OCI-LY1 (cell line): ENCODE measurements at regions not wholly inside any gene's neighbourhood (a gene's known extent, or its start where the extent isn't known, plus 50 kb on each side); places are given as distances from the start of the nearest gene placed in this dataset.
"Not testable (repeated sequence)": the region's sequence is repeated elsewhere in the genome, so short reads cannot be mapped to it uniquely, and the experiment has no call there.

Experiments used
- H2AFZ ChIP-seq: fragments of 200-600 bp; sonication (generic), shearing (Covaris generic); 2 replicates; pipeline ENCODE4 v1.6.0; 2014; ENCODE audit warnings: antibody characterized with exemption, mild to moderate bottlenecking, low read length
- H3F3A ChIP-seq: fragments of 200-600 bp; sonication (generic), shearing (Covaris generic); 2 replicates; pipeline ENCODE4 v1.6.0; 2014; ENCODE audit warnings: mild to moderate bottlenecking, antibody characterized with exemption, low read length, moderate library complexity; ENCODE audit not compliant: insufficient read depth
- H3K27ac ChIP-seq: fragments of 200-600 bp; sonication (generic); 2 replicates; pipeline ENCODE4 v1.5.1; 2014; ENCODE audit warnings: low read length, mixed run types, mild to moderate bottlenecking, low read depth; ENCODE audit not compliant: poor library complexity, severe bottlenecking
- H3K27me3 ChIP-seq: fragments of 200-600 bp; sonication (generic); 2 replicates; pipeline ENCODE4 v1.6.0; 2014; ENCODE audit warnings: antibody characterized with exemption, mild to moderate bottlenecking, low read length, moderate library complexity; ENCODE audit not compliant: insufficient read depth
- H3K36me3 ChIP-seq: fragments of 200-600 bp; sonication (generic); 2 replicates; pipeline ENCODE4 v1.6.1; 2014; ENCODE audit warnings: mild to moderate bottlenecking, antibody characterized with exemption, low read length, moderate library complexity, mixed read lengths; ENCODE audit not compliant: insufficient read depth
- H3K4me1 ChIP-seq: fragments of 200-600 bp; sonication (generic); 2 replicates; pipeline ENCODE4 v1.5.1; 2014; ENCODE audit warnings: mild to moderate bottlenecking, low read length, moderate library complexity; ENCODE audit not compliant: insufficient read depth, severe bottlenecking
- H3K4me2 ChIP-seq: fragments of 200-600 bp; sonication (generic), shearing (Covaris generic); 2 replicates; pipeline ENCODE4 v1.6.1; 2014; ENCODE audit warnings: low read length
- H3K4me3 ChIP-seq: fragments of 200-600 bp; sonication (generic); 2 replicates; pipeline ENCODE4 v1.5.1; 2014; ENCODE audit warnings: low read length, low read depth, mild to moderate bottlenecking, mixed read lengths; ENCODE audit not compliant: poor library complexity, severe bottlenecking
- H3K79me2 ChIP-seq: fragments of 200-600 bp; shearing (Covaris generic); 2 replicates; pipeline ENCODE4 v1.6.1; 2016; ENCODE audit warnings: mixed run types, low read length, mixed read lengths; ENCODE audit not compliant: insufficient read depth
- H3K9ac ChIP-seq: fragments of 200-600 bp; sonication (generic), shearing (Covaris generic); 2 replicates; pipeline ENCODE4 v1.6.1; 2014; ENCODE audit warnings: mild to moderate bottlenecking, low read length, mixed read lengths
- H3K9me2 ChIP-seq: fragments of 200-600 bp; sonication (generic), shearing (Covaris generic); 2 replicates; pipeline ENCODE4 v1.6.1; 2014; ENCODE audit warnings: low read depth, mild to moderate bottlenecking, low read length, mixed read lengths
- H3K9me3 ChIP-seq: fragments of 200-600 bp; shearing (Covaris generic); 2 replicates; pipeline ENCODE4 v1.6.1; 2014; ENCODE audit warnings: low read length, mixed read lengths
- H4K20me1 ChIP-seq: fragments of 200-600 bp; sonication (generic), shearing (Covaris generic); 2 replicates; pipeline ENCODE4 v1.6.0; 2016; ENCODE audit warnings: mild to moderate bottlenecking, low read length; ENCODE audit not compliant: insufficient read depth
- EZH2 ChIP-seq: fragments of 200-600 bp; sonication (generic), shearing (Covaris generic); IDR thresholded peaks from 2 replicates; pipeline ENCODE4 v1.8.0; 2017; ENCODE audit warnings: borderline replicate concordance, mixed run types, mild to moderate bottlenecking, antibody characterized with exemption, low read length, moderate library complexity, mixed read lengths
- TF ChIP-seq, protein P1 (sequence below): fragments of 200-600 bp; sonication (generic), shearing (Covaris generic); IDR thresholded peaks from 2 replicates; pipeline ENCODE4 v1.5.1; 2017; ENCODE audit warnings: mild to moderate bottlenecking, antibody characterized with exemption, low read length, moderate library complexity, mixed read lengths

GRCh38 chr16:58850019-58850677, 116.0 kb upstream of the GOT2 start:
- no peaks in the 10 kb centered on the region for H3K36me3 ChIP-seq
- no peaks in the 10 kb centered on the region for H3K27me3 ChIP-seq
- H4K20me1 ChIP-seq: no peaks in the 10 kb centered on the region
- no peak for TF ChIP-seq EZH2
- TF ChIP-seq, protein P1, sequence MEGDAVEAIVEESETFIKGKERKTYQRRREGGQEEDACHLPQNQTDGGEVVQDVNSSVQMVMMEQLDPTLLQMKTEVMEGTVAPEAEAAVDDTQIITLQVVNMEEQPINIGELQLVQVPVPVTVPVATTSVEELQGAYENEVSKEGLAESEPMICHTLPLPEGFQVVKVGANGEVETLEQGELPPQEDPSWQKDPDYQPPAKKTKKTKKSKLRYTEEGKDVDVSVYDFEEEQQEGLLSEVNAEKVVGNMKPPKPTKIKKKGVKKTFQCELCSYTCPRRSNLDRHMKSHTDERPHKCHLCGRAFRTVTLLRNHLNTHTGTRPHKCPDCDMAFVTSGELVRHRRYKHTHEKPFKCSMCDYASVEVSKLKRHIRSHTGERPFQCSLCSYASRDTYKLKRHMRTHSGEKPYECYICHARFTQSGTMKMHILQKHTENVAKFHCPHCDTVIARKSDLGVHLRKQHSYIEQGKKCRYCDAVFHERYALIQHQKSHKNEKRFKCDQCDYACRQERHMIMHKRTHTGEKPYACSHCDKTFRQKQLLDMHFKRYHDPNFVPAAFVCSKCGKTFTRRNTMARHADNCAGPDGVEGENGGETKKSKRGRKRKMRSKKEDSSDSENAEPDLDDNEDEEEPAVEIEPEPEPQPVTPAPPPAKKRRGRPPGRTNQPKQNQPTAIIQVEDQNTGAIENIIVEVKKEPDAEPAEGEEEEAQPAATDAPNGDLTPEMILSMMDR: no peak
- H3K9me3 ChIP-seq: no peaks in the 10 kb centered on the region
- no peaks in the 10 kb centered on the region for H3K79me2 ChIP-seq
- no peaks in the 10 kb centered on the region for H3K4me1 ChIP-seq
- no peak overlapping the region for H3K4me3 ChIP-seq
- no peaks in the 10 kb centered on the region for H3F3A ChIP-seq
- H3K9me2 ChIP-seq: no peaks in the 10 kb centered on the region
- H3K4me2 ChIP-seq: no peak overlapping the region
- no peak overlapping the region for H3K9ac ChIP-seq
- no peak overlapping the region for H2AFZ ChIP-seq
- no peak overlapping the region for H3K27ac ChIP-seq

DNA sequence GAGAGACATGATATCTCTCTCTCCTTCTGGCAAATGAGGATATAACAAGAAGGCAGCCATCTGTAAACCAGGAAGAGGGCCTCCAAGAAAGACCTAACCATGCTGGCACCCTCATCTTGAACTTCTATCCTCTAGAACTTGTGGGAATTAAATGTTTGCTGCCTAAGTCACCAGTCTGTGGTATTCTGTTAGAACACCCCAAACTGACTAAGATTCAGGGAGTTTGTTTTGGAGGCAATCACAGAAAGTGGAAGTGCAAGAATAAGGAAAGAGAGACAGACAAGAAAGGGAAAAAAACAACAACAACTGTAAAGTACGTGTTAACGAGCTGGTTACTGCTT, 114.5 kb upstream of the GOT2 start:
- Histone ChIP-seq H3K27me3 (no peaks in the 10 kb centered on the region), H3K4me3 (no peak overlapping the region), H3K9me3 (no peaks in the 10 kb centered on the region), H3K27ac (no peak overlapping the region), H2AFZ (no peak overlapping the region), H3K4me2 (no peak overlapping the region), H3K4me1 (no peaks in the 10 kb centered on the region), H3F3A (no peaks in the 10 kb centered on the region), H3K9ac (no peak overlapping the region), H3K36me3 (no peaks in the 10 kb centered on the region), H3K9me2 (no peaks in the 10 kb centered on the region), H3K79me2 (no peaks in the 10 kb centered on the region), H4K20me1 (no peaks in the 10 kb centered on the region)
- TF ChIP-seq, protein P1: no peak
- TF ChIP-seq EZH2: no peak

DNA sequence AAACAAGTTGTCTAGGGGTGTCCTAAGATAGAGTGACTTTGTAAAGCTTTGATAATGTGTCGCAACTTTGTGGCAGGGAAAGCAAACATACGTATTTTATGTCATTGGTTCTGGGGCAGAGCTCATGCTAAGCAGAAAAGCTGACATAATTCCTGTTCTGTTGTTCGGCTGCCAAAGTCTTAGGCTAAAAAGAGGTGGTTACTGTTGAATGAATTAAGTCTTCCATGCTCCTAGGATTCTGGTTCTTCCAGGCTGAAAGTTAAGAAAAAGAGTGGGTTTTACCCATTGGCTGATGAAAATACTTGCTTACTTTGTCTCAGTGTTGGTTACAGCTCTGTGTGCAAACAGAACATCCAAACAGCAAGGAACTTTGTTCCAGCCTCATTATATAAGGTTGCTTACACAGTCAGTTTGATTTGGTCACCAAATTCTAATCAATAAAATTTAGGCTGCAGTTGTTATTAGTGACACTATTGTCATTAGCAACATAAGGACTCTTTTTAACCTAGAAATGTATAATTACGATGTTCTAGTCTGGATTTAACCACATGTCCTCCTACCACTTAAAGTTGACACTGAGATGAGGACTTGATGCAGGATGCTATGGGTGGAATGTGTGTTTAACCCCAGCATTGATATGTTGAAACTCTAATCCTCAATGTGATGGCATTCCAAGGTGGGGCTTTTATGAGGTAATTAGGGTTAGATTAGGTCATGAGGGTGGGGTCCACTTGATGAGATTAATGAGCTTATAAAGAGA, 114.0 kb upstream of the GOT2 start:
- Histone ChIP-seq H3K27me3 (no peaks in the 10 kb centered on the region), H3K4me1 (no peaks in the 10 kb centered on the region), H3K79me2 (no peaks in the 10 kb centered on the region), H3K9ac (no peak overlapping the region), H2AFZ (no peak overlapping the region), H4K20me1 (no peaks in the 10 kb centered on the region), H3K4me3 (no peak overlapping the region), H3K9me2 (no peaks in the 10 kb centered on the region), H3K36me3 (no peaks in the 10 kb centered on the region), H3K4me2 (no peak overlapping the region), H3F3A (no peaks in the 10 kb centered on the region), H3K9me3 (no peaks in the 10 kb centered on the region), H3K27ac (no peak overlapping the region)
- TF ChIP-seq, protein P1: no peak
- no peak for TF ChIP-seq EZH2

DNA sequence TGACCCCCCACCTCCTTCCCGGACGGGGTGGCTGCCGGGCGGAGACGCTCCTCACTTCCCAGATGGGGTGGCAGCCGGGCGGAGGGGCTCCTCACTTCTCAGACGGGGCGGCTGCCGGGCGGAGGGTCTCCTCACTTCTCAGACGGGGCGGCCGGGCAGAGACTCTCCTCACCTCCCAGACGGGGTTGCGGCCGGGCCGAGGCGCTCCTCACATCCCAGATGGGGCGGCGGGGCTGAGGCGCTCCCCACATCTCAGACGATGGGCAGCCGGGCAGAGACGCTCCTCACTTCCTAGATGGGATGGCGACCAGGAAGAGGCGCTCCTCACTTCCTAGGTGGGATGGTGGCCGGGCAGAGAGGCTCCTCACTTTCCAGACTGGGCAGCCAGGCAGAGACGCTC, 112.1 kb upstream of the GOT2 start:
- not testable (repeated sequence) for H2AFZ ChIP-seq, H3K36me3 ChIP-seq

More for the DNA sequence above, 112.1 kb upstream of the GOT2 start:
- not testable (repeated sequence) for H3K4me3 ChIP-seq, H3K9me2 ChIP-seq, H3K4me2 ChIP-seq, H3K27me3 ChIP-seq, H3K79me2 ChIP-seq, H3F3A ChIP-seq, H3K9me3 ChIP-seq, H4K20me1 ChIP-seq, H3K4me1 ChIP-seq, H3K9ac ChIP-seq, H3K27ac ChIP-seq
